Superior temporal gyrus (tissue), 1 donor: ENCODE measurements at regions not wholly inside any gene's neighbourhood (a gene's known extent, or its start where the extent isn't known, plus 50 kb on each side); places are given as distances from the start of the nearest gene placed in this dataset.

Source experiments
- DNase-seq: peaks from one replicate; pipeline ENCODE4 v3.0.0-alpha.2; 2016; ENCODE audit errors: extremely low spot score

- no peak for DNase-seq
These were observed 706.0 kb downstream of the KCNJ3 start for GRCh38 chr2:155404433-155405002.

GRCh38 chr2:155393406-155393805, 694.9 kb downstream of the KCNJ3 start:
- DNase-seq = no peak

DNA sequence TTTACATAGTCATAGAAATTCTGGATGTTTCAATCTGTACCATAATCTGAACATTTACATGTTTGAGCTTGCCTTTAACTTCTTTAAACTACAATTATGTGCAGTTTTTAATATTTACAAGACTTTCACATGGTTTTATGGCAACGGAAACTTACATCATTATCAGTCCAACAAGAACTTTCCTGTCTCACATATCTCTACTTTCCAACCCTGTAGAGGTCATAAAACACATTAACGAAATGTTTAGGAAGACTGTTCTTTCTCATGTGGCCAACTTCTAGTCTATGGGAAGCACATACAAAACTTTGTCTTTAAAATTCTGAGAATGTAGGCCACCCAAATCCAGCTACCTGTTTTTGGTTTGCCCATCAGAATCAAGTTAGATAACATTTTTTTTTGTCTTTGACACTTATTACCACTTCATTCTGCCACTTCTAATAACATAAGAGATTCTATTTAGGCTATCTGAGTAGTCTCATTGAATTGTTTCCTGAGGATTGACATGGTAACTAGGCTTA, 693.2 kb downstream of the KCNJ3 start:
- no peak for DNase-seq

DNA sequence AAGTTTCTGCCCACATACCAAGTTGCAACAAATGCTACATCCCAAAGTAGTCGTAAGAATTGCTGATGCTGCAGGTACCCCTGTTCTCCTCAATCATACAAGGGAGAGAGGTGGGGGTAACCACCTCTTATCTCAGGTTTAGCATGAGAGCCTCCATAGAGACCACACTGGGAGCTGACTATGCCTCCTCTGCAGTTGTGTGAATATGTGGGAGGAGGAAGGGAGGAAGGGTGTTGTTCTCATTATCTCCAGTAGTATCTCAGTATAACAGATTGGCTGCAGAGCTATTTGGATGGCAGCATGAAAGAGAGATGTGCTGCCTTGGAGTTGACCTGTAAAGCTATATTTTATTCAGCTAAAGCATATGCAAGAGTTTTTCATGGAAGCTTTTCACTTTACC, 690.7 kb downstream of the KCNJ3 start:
- DNase-seq = no peak

DNA sequence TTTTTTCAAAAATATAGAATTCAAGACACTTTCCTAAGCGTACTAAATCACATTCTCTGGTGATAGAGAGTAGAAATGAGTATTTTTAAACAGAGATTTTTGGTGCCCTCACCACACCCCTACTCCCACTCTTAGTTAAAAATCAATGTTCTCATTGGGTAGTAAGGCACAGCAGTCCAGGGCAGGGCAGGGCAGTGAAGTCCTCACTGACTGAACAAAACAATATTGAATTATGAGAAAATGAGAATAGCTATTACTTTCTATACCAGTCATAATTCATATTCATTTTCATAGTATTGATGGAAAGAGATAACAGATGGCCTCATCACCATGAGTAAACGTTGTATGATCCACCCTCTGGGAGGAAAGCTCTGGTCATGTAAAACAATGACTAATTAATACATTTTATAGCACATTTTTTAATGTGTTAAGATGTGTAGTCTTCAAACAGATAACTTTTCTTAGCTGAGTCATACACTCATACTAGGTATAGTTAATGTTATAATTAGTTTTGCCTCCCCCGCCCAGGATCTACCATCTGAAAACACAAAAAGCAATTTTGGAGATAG, 686.1 kb downstream of the KCNJ3 start:
- DNase-seq = no peak

DNA sequence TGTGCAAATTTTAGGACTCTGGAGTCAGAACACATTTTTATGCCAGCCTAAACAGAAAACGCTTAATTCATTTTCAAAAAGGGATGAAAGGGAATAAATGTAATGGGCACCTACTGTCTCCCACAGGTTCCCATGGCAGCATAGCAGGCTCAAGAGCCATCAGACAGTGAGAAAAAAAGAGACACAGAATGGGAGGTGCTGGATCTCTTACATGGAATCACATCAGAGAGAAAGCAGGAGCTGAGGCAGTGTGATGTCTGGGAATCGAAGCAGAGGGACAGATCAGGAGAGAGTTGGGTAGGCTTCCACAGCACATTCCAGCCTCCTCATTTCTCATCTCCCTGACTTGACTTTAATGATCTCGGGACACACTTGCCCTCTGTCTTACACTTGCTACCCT, 684.3 kb downstream of the KCNJ3 start:
- no peak for DNase-seq

GRCh38 chr2:155381436-155381835, 682.9 kb downstream of the KCNJ3 start:
- no peak for DNase-seq

DNA sequence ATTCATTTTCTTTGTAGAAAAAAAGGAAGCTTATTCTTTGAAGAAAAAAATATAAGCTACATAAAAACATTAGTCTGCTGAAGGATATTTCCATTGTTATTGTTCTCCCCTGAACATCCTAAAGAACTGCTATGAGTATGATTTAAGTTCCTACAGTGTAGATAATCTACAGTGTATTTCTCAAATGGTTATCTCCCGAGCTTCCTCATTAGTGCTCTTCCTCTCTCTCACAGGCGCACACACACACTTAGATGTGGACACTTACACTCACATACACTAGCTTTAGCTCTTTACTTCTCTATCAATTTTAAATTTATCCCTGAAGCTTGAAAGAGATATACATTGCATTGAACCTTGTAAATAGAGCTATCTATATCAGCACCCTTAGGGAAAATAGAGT, 681.0 kb downstream of the KCNJ3 start:
- no peak for DNase-seq

DNA sequence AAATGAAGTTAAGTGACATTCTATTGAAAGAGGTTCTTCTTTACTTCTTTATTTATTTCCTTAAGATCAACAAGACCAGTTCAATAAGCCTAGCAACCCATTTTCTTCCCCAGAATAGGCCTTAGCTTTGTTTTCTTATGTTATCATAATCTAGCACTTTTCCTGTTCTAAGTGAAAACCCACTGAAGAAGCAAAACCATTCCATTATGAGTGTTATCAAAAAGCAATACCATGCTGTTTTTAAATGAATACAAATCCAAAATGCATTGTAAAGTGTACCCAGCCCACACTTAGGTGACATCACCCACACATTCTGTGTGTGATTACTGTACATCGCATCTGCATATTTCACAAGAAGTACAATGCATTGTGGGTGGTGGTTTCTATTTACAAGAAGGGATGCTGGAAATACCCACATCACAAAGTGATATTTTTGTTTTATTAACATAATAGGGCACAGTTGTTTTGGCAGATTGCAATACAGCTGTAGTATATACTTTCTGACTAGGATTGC, 679.5 kb downstream of the KCNJ3 start:
- no peak for DNase-seq

GRCh38 chr2:155377266-155377680, 678.8 kb downstream of the KCNJ3 start:
- peak; percentile 83 for DNase-seq

DNA sequence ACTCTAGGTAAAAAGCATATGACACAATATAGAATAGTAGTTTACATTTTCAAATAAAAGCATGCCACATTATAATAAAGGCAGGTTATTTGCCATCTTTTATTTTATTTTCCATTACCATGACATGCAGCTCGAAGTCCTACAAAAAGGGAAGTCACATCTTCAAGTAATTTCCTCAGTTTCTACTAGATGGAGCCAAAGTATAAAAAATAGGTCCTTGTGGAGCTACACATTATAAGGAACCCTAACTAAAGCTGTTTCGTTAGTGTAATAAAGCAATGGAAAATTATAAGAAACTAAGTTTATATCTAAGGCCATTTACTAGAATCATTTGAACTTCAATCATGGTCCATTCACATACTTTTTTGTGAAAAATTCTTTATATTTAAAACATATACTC, 674.5 kb downstream of the KCNJ3 start:
- DNase-seq = peak; percentile 70

DNA sequence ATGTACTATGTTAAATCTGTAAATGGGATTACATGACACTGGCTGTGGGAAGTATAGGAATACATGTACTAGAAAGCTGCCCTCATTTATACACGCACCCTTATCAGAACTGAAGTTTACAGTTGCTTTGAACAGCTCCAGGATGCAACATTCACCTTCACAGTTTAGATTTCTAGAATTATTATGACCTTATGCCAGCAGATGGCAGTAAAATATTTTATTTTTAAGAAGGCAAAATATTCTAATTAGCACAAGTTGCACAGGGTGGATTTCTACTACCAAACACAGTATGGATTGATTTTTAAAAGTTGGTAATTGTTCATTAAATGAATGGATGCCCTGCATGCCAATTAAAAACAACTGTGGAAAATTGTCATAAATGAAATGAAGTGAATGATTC, 670.4 kb downstream of the KCNJ3 start:
- DNase-seq = peak; percentile 68

DNA sequence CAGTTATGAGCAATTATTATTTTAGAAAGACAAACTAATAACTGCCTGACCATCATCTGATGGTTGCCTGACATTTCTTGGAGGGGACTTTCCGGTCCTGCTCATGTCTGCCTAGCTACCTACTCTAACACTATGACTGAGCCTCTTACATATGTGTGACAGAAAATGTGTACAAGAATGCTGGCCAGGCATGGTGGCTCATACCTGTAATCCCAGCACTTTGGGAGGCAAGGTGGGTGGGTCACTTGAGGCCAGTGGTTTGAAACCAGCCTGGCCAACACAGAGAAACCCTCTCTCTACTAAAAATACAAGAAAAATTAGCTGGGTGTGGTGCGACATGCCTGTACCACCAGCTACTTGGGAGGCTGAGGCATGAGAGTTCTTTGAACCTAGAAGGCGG, 666.3 kb downstream of the KCNJ3 start:
- no peak for DNase-seq

DNA sequence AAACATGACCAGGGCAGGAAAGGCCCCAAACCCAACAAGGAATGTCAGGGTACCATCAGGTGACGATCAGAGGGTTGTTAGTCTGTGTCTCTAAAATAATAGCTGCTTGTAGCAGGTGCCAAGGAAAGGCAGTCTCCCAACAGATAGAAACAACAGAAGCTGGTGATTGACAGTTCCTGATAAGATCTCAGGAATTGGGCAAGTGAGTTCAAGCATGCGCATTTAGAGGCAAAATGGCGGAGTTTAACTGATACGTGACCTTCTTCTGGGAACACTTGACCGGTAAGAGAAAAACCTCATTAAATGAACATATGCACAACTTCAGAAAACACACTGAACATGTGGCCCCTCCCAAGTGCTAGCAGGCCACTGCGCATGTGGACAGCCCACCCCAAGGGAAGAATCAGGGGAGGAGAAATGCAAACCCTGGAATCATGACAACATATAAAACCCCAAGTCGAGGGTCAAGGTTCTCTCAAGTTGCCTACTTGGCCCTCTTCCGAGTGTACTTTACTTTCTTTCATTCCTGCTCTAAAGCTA, 664.9 kb downstream of the KCNJ3 start:
- no peak for DNase-seq

DNA sequence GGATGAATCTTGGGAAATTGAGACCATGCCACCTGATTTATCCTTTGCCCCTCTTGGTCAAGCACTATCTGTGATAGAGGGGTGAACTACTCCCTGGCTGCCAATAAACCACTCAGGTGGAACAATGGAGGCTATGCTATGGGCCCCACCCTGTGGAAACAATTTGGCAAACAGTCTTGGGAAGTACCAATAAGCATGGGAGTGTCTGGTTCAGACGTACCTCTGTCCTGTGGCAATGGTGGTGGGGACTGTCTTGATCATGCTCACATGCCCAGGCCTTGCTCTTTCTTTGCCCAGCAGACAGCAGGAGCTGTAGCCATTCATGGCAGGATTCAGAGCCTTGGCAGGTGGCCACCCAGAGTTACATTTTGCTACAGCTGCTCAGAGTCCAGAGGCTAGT, 658.7 kb downstream of the KCNJ3 start:
- DNase-seq = no peak

- no peak for DNase-seq
These were observed 657.8 kb downstream of the KCNJ3 start for GRCh38 chr2:155356250-155356649.

DNA sequence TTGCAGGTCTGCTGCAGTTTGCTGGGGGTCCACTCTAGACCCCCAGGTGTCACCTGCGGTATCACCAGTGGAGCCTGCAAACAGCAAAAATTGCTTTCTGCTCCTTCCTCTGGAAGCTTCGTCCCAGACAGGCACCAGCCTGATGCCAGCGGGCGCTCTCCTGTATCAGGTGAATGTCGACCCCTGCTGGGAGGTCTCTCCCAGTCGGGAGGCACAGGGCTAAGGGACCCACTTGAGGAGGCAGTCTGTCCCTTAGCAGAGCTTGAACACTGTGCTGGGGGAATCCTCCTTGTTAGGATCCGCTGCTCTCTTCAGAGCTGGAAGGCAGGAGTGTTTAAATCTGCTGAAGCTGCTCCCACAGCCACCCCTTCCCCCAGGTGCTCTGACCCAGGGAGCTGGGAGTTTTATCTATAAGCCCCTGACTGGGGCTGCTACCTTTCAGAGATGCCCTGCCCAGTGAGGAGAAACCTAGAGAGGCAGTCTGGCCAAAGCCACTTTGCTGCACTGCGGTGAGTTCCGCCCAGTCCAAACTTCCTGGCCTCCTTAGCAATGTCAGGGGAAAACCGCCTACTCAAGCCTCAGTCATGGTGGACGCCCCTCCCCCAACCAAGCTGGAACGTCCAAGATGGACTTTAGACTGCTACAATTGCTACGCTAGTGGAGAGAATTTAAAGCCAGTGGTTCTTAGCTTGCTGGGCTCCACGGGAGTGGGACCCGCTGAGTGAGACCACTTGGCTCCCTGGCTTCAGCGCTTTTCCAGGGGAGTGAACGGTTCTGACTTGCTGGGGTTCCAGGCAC, 652.5 kb downstream of the KCNJ3 start:
- no peak for DNase-seq

- no peak for DNase-seq
These were observed 633.5 kb downstream of the KCNJ3 start for GRCh38 chr2:155332016-155332415.

DNA sequence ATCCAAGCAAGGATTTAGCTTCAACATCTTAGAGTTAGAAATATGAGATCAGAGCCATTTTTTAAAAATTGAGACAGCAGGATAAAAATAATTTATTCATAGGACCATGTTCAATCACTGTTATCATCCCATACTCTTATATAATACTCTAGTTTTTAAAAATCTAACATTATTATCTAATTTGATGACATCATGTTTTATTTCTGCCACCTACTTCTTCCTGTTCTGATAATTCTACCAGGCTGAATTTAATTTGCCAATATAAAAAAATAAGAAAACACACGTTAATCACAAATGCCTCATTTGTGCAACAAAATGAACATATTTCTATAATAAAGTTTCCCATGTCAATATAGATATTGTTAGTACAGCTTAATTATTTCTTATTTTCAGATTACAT, 621.7 kb downstream of the KCNJ3 start:
- no peak for DNase-seq

DNA sequence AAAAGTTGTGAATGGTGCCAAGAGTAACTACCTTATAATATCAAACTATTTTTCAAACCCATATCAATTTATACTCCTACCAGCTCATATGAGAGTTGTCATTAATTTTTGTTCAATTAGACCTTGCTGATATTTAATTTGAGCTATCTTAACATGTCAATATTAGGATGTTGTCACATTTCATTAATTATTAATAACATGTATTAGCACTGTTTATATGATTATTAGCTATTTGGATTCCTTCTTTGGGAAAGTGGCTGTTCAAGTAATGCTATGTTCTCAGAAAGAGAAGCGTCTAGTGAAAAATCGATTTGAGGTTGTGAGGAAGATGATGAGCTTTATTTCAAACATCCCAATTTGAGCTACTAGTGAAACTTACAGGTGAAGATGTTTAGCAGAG, 620.2 kb downstream of the KCNJ3 start:
- no peak for DNase-seq

GRCh38 chr2:155315768-155316167, 617.3 kb downstream of the KCNJ3 start:
- DNase-seq = no peak

GRCh38 chr2:155310589-155310988, 612.1 kb downstream of the KCNJ3 start:
- DNase-seq = peak; percentile 81

GRCh38 chr2:155309483-155309882, 611.0 kb downstream of the KCNJ3 start:
- no peak for DNase-seq
